GM18499 (cell line): ENCODE measurements at regions not wholly inside any gene's neighbourhood (a gene's known extent, or its start where the extent isn't known, plus 50 kb on each side); places are given as distances from the start of the nearest gene placed in this dataset.
"Not testable (repeated sequence)": the region's sequence is repeated elsewhere in the genome, so short reads cannot be mapped to it uniquely, and the experiment has no call there.

ENCODE experiments used
- ATAC-seq: cut with Tn5 transposase; IDR thresholded peaks from one replicate; pipeline ENCODE4 v1.9.1; 2021; ENCODE audit warnings: moderate number of reproducible peaks; ENCODE audit not compliant: insufficient read depth, unreplicated experiment

- ATAC-seq, result no peak
Observed at GRCh38 chr3:187795207-187795960, 50.1 kb upstream of the BCL6 start.

DNA sequence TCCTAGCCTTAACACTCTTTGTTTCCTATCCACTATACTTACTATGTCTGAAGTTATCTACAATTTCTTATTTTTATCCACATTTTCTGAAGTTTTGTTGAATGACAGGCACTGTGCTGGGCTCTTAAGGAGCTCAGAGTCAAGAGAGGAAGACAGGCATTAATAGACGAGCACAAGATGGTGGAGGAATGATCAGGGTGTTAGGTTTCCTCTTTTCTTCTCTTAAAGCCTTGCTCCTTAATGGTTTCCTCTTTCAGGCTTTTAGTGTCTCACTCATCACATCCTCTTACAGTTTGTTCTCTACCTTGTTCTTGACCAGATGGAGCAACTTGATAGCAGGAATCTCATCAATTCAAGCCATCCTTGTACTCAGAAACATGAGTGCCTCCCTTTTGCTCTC is 52.9 kb upstream of the BCL6 start:
- ATAC-seq, result no peak

- no peak for ATAC-seq
Observed at GRCh38 chr3:187798531-187799530, 53.6 kb upstream of the BCL6 start.

GRCh38 chr3:187799942-187800641 is 54.8 kb upstream of the BCL6 start:
- peak; percentile 32 for ATAC-seq

DNA sequence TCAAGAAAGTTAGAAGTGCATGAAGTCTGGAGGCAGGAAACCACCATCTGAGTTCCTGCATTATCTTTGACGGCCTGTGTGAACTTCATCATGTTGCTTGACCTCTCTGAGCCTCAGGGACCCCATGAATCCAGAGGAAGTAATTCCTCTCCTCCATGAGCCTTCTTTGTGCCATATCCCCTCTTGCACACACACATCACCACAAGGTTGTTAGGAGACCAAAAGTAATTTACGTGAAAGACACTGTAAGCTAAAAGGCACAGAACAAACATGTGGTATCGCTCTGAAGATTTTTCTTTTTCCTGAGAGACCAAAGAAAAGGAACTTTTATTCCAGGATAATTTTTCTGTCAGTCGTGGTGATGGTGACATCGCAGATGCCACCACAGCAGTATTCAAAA is 55.9 kb upstream of the BCL6 start:
- no peak for ATAC-seq

DNA sequence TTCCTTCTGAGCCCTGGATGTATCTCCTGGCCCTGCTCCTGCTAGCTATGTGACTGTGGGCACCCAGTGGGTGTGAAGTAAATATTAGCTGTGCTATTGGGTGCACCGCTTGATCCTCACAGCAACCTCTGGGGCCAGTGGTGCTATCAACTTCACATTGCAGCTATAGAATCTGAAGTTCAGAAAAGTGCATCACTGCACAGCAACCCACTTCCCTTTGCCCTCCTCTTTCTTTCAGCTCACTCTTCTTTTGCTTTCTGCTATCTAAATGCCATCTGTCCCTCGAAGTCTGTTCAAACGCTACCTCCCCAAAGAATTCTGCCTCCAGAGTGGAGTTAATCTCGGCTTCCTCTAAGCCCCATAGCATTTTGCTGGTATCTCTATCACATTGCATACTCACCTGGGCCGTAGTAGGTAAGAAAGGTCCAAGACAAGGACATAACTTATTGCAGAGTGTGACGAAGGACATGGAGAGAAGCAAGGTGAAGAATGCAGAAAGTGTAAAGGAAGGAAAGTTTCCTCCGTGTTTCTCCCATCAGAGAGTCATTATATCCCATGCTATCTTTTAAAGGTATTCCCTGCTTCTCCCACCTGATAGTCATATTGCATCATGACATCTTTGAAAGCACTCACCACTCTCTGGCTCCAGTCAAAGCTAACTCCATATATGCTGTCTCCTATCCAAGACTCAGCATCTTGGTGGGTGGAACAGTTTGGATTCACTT is 57.1 kb upstream of the BCL6 start:
- ATAC-seq, result no peak

DNA sequence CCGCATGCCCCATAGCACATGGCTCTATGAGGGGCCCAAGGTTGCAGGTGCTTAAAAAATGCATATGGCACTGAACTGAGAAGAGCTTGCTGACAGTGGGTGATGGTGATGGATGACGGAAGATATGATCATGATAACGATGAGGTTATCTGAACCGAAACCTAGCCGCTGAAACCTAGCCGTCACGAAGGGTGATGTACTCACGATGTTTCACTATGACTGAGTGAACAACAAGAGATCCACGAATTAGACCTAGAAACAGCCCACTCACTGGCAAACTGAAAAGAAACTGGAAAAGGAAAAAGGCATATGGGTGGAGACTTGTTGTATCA is 57.6 kb upstream of the BCL6 start:
- ATAC-seq, result peak; percentile 78

DNA sequence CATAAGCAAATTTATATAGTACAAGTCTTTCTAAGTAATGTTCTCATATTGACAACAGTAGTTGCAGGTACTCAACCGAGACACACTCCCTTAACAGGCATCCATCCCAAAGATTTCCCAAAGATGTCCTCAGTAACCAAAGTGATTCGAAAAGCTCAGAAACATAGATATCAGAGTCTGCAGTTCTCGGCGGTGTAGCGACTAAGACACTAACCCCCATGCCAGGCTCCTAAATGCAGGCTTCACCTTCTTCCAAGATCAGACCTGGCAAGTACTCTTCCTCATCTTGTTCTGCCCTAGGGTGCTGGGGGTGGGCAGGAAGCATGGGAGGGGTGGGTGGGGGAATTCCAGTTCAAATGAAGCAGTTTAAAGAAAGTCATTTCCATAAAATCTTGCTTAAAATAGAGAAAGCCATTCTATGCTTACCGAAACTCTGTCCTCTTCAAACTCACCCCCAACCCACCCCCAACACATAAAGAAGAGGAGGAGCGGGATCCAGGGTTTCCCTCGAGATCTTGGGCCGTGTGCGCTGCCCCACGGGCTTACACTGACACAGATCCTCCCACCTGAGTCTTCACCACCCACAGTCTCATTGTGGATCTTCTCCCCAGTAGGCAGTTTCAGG is 59.0 kb upstream of the BCL6 start:
- ATAC-seq, result no peak

DNA sequence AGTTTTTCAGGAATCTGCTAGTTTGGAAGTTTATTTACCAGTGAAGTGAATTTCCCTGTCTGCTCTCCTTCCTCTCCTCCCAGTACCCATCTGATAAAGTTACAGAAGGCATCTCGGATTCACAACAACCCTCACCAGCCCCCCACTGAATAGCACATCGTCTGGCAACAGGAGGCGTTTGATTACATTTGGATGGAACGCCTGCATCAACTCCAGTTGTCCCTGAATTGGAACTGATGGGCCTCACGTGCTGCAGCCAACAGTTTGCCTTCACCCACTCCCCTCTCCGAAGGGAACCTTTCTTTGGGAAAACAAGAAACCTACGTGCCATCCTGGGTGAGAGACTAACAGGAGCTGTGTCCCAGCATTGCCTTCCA is 59.5 kb upstream of the BCL6 start:
- ATAC-seq, result no peak

- ATAC-seq, result no peak
Observed at GRCh38 chr3:187805774-187806173, 60.5 kb upstream of the BCL6 start.

DNA sequence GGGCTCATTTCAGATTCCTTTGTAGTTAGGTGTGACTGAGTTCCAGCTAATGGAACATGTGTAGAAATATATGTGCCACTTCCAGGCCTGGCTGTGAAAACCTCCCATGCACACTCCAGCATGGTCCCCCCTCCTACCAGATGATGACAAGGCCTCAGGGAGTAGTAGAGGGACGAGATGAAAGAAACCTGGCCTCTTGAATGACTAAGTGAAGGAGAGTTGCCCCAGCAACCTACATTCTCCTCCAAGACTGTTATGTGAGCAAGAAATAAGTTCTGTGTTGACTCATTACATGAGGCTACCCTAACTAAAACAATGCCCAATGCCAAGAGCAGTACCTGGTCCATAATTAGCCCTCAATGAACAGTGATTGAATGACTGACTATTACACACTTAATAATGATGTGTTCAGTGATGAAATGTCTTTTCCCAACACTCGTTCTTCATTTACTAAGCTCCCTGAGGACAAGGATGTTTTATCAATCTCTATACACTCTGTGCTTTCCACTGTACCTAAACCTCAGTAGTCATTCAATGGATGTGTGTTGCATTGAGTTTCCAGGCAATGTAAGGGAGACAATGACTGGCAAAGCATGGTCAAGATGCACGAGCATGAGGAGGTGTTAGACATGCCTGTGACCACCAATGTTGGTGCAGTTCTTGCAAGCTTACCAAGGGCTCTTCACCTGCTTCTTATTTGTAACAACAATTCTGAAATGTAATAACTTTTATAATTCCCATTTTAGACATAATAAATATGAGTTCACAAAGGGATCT is 62.0 kb upstream of the BCL6 start:
- no peak for ATAC-seq

GRCh38 chr3:187808527-187808895 is 63.2 kb upstream of the BCL6 start:
- ATAC-seq, result no peak

DNA sequence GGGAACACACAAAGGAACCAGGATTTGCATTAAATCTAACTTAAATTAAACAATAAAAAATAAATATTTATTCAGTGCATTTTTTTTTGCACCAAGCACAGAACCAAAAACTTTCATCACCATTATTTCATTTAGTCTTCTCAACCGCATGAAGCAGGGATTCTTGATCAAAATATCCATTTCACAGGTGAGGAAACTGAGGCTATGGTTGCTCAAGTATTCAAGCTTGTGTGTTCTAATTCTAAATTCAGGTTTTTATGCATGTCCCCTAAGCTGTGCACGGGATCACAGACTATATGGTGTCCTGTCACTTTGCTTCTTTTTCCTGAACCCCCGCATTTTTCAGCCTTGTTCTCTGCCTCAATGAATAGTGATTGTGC is 64.3 kb upstream of the BCL6 start:
- ATAC-seq, result no peak

GRCh38 chr3:187810021-187810446 is 64.8 kb upstream of the BCL6 start:
- ATAC-seq, result no peak

DNA sequence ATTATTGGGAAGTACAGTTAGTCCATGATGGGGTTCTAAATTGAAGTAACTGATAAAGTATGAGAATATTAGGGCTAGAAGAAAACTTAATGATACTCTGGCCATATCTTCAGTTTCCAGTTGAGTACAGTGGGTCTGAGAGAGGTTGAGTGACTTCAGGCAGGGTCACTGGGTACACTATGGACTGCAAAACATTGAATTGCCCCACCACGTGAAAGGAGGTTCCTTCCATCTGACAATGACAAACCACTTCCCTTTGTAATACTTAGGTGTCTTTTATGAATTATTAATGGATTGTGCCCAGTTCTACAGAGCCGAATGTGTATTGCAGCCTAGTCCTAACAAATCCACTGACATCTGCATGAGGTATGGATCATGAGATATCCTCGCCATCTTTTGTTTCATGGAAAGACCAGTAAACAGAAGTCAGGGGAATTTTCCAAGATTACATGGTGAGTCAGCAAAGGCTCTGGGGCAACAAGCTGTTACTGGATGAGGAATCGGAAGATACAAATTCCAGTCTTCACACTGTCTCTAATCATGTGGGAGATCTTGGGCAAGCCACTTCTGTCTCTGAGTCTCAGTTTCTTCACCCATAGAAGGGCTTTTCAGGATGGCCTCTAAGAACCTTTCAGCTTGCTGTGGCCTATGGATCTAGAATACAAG is 66.5 kb upstream of the BCL6 start:
- ATAC-seq, result no peak

DNA sequence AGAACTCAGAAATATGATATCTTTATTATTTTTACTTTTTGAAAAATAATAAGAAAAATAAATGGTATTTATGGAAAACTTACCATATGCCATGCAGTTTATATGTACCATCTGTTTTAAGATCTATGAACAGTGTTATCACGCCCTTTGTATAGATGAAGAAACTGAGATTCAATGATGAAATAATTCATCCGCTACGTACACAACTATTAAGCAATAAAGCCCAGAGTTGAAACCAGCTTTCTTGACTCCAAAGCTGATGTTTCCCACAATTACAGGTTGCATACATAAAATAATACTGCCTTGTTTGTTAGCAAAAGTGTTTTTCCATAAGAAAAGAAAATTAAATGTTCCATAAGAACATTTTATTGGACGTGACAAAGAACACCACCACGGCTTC is 67.2 kb upstream of the BCL6 start:
- ATAC-seq, result no peak

DNA sequence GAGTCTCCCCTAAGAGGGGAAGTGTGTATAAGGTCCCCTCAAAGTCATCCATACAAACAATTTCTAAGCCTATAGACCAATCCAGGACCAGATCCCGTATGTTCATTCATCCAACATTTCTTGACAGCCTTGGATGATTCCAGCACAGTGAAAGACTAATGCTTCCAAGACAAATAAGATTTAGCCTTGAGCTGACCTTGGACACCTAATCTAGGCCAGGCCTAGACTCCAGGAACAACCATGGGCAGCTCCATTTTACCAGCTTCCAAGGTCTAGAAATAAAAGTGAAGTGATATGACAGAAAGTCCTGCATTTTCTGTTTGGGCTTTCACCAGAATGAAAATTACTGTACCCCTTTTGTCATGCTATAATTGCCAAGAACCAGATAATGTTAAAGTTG is 67.9 kb upstream of the BCL6 start:
- no peak for ATAC-seq

GRCh38 chr3:187817766-187818165 is 72.5 kb upstream of the BCL6 start:
- not testable (repeated sequence) for ATAC-seq
